ENCODE measurements at regions not wholly inside any gene's neighbourhood (a gene's known extent, or its start where the extent isn't known, plus 50 kb on each side); places are given as distances from the start of the nearest gene placed in this dataset.

GRCh38 chr7:156514851-156515250 lies 125.7 kb upstream of the RNF32 start:
- no peak for TF ChIP-seq CTCF (conservative IDR thresholded peaks at IDR 0.05; ENCODE audit: low read depth in 2 of 2)
- TF ChIP-seq EZH2 (IDR thresholded peaks at IDR 0.05; ENCODE audit: low read depth, unreplicated experiment): no peak
- no peak for TF ChIP-seq JUNB (IDR thresholded peaks at IDR 0.05; ENCODE audit: unreplicated experiment)
- no peak for TF ChIP-seq EZH2phosphoT487 (IDR thresholded peaks at IDR 0.05; ENCODE audit: unreplicated experiment)
- no peak for TF ChIP-seq REST (IDR thresholded peaks at IDR 0.05; ENCODE audit: unreplicated experiment)
- TF ChIP-seq STAT1 (IDR thresholded peaks at IDR 0.05; ENCODE audit: unreplicated experiment): no peak
- TF ChIP-seq POLR2AphosphoS5 (IDR thresholded peaks at IDR 0.05; ENCODE audit: low read depth): no peak
- TF ChIP-seq ETS1 (IDR thresholded peaks at IDR 0.05): no peak
- TF ChIP-seq CREB1 (CRISPR knock-in tag; IDR thresholded peaks at IDR 0.05; ENCODE audit: low read depth): no peak
- no peak for TF ChIP-seq ZNF114 (CRISPR knock-in tag; IDR thresholded peaks at IDR 0.05)
- TF ChIP-seq NANOG (IDR thresholded peaks at IDR 0.05; ENCODE audit: borderline replicate concordance): no peak
- TF ChIP-seq ZNF462 (CRISPR knock-in tag; IDR thresholded peaks at IDR 0.05): no peak
- TF ChIP-seq ZNF331 (CRISPR knock-in tag; IDR thresholded peaks at IDR 0.05; ENCODE audit: low read depth): no peak

Measured in GM23338 (cell line).